B cell (primary cell): ENCODE measurements at regions not wholly inside any gene's neighbourhood (a gene's known extent, or its start where the extent isn't known, plus 50 kb on each side); places are given as distances from the start of the nearest gene placed in this dataset.

ENCODE experiments used
- ATAC-seq: fragments of 200-7000 bp; cut with Tn5 transposase; one replicate; pipeline ENCODE4 v1.10.0; 2021; ENCODE audit warnings: low read depth, mild to moderate bottlenecking, moderate number of reproducible peaks, moderate library complexity
- CTCF ChIA-PET: fragments of 350-600 bp; sonication (Branson Sonifier 250); formaldehyde crosslinking; loops from one replicate; lab custom pipeline; 2021; ENCODE audit warnings: antibody characterized with exemption, inconsistent platforms; lab: Charles Lee
- POLR2A ChIA-PET: fragments of 350-600 bp; sonication (Branson Sonifier 250); formaldehyde crosslinking; loops from one replicate; lab custom pipeline; 2021; ENCODE audit warnings: antibody characterized with exemption; lab: Charles Lee
- DNase-seq: peaks from one replicate; pipeline ENCODE4 v3.0.0; 2013
- H2AFZ ChIP-seq: 2 replicates; pipeline ENCODE4 v1.6.1; 2012; ENCODE audit warnings: mild to moderate bottlenecking, low read depth, low read length; ENCODE audit not compliant: insufficient read depth, poor library complexity, severe bottlenecking
- H3K27ac ChIP-seq, 2 donors: 1 replicate in 1 of 2; 2 replicates in 1 of 2; pipeline ENCODE4 v1.5.1; 2012 to 2013; ENCODE audit warnings: low read length in 2 of 2, mild to moderate bottlenecking in 2 of 2, moderate library complexity in 1 of 2
- H3K27me3 ChIP-seq, 4 experiments: fragments of 200-600 bp in 1 of 4; sonication (generic) in 1 of 4; replicated peaks in 1 of 4; 1 replicate in 2 of 4; 2 replicates in 2 of 4; pipeline versions ENCODE4 v1.6.1 to v1.7.0; 2013 to 2016; ENCODE audit warnings: low read length in 3 of 4, mild to moderate bottlenecking in 2 of 4, mixed read lengths in 1 of 4, moderate library complexity in 1 of 4; ENCODE audit not compliant: insufficient read depth in 4 of 4, control insufficient read depth in 3 of 4; ENCODE audit errors: control extremely low read depth in 1 of 4
- H3K36me3 ChIP-seq, 2 experiments: replicated peaks in 1 of 2; 1 replicate in 1 of 2; 2 replicates in 1 of 2; pipeline versions ENCODE4 v1.6.1 to v1.7.1; 2013; ENCODE audit warnings: low read length in 1 of 2; ENCODE audit not compliant: insufficient read depth in 2 of 2, control insufficient read depth in 1 of 2; ENCODE audit errors: control extremely low read depth in 1 of 2, extremely low read depth in 1 of 2
- H3K4me1 ChIP-seq, 2 donors: fragments of 200-600 bp in 1 of 2; sonication (generic) in 1 of 2; 1 replicate in 1 of 2; 2 replicates in 1 of 2; pipeline versions ENCODE4 v1.5.1 to v1.6.1; 2013 to 2017; ENCODE audit warnings: low read length in 2 of 2; ENCODE audit not compliant: control insufficient read depth in 2 of 2, insufficient read depth in 2 of 2
- H3K4me2 ChIP-seq: replicated peaks from 2 replicates; pipeline ENCODE3; 2012; ENCODE audit warnings: mild to moderate bottlenecking, low read depth, low read length; ENCODE audit not compliant: poor library complexity, severe bottlenecking
- H3K4me3 ChIP-seq, 5 experiments: fragments of 200-600 bp in 1 of 5; sonication (generic) in 1 of 5; 1 replicate in 3 of 5; 2 replicates in 2 of 5; pipeline versions ENCODE4 v1.5.1 to v1.7.0; 2011 to 2016; ENCODE audit warnings: low read length in 4 of 5, mild to moderate bottlenecking in 4 of 5, low read depth in 2 of 5, control low read depth in 1 of 5, moderate library complexity in 1 of 5; ENCODE audit not compliant: insufficient read depth in 1 of 5; ENCODE audit errors: control extremely low read depth in 1 of 5, extremely low read depth in 1 of 5
- H3K79me2 ChIP-seq: fragments of 200-600 bp; sonication (generic); one replicate; pipeline ENCODE4 v1.6.0; 2016; ENCODE audit warnings: low read length; ENCODE audit not compliant: control insufficient read depth, insufficient read depth
- H3K9ac ChIP-seq: fragments of 200-600 bp; sonication (generic); 2 replicates; pipeline ENCODE4 v1.6.1; 2017; ENCODE audit warnings: mild to moderate bottlenecking, low read length, moderate library complexity
- H3K9me3 ChIP-seq, 3 donors: one replicate each; pipeline versions ENCODE4 v1.6.1 to v1.7.1; 2013; ENCODE audit warnings: low read length in 2 of 3; ENCODE audit not compliant: control insufficient read depth in 2 of 3, insufficient read depth in 1 of 3; ENCODE audit errors: control extremely low read depth in 1 of 3
- H4K20me1 ChIP-seq: 2 replicates; pipeline ENCODE4 v1.6.0; 2012; ENCODE audit warnings: mild to moderate bottlenecking, low read length; ENCODE audit not compliant: insufficient read depth, control insufficient read depth, poor library complexity, severe bottlenecking
- H3K27ac Mint-ChIP-seq: one replicate; pipeline ENCODE4 v1.8.0; 2021; ENCODE audit warnings: mixed read lengths
- H3K27me3 Mint-ChIP-seq: one replicate; pipeline ENCODE4 v1.8.0; 2021; ENCODE audit warnings: mixed read lengths
- H3K4me1 Mint-ChIP-seq: one replicate; pipeline ENCODE4 v1.8.0; 2021; ENCODE audit warnings: mixed read lengths
- H3K4me3 Mint-ChIP-seq: one replicate; pipeline ENCODE4 v1.8.0; 2021; ENCODE audit warnings: mixed read lengths
- H3K9me3 Mint-ChIP-seq: one replicate; pipeline ENCODE4 v1.8.0; 2022; ENCODE audit warnings: mixed read lengths; ENCODE audit not compliant: insufficient read depth
- EZH2 ChIP-seq: IDR thresholded peaks from 2 replicates; pipeline ENCODE4 v1.6.1; 2012; ENCODE audit warnings: borderline replicate concordance, low read depth, mild to moderate bottlenecking, moderate library complexity, low read length; ENCODE audit not compliant: insufficient read depth, poor library complexity, severe bottlenecking
- WGBS: methylation state at CpG from one replicate; pipeline ENCODE4 v1.1.5; 2013; ENCODE audit warnings: missing lambda C conversion rate; ENCODE audit not compliant: insufficient coverage; 5-methylcytosine and 5-hydroxymethylcytosine counted together
- intact Hi-C: fragments of 100-400 bp; cut with micrococcal nuclease; formaldehyde crosslinking; loops from one replicate; pipeline ENCODE4 v1.10.0; 2022
- TF ChIP-seq, protein P1 (sequence below): fragments of 200-600 bp; IDR thresholded peaks from one replicate; pipeline ENCODE4 v1.8.0; 2022; ENCODE audit warnings: antibody characterized with exemption, mild to moderate bottlenecking

DNA sequence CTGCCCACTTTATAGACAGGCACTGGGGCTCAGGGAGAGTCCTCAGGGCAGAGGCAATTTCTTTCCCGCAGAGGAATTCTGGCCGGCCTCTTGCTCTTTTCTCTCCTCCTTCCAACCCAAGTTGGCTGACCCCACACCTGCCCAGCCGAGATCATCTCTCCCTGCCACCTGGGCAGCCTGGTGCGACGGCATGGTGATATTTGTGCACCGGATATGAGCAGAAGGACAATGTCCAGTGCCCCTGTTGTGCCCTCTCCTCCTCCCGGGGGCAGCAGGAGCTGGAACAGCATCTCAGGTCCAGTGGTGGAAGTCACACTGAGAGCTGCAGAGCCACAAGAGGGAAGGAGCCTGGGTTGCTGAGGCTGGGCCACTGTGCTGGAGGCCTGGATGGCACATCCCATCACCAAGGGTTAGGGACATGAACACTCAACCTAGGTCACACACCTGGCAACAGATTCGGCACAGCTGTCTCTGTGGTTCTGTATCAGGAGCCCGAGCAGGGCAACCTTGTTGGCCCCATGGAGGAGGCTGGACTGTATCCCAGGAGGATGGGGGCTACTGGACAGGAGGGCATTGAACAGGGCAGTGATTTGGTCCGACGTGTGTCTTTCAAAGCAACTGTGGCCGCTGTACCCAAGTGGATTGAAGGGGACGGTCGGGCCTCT lies 57.7 kb upstream of the DIO3 start:
- Histone ChIP-seq H3K36me3 (no peaks in the 10 kb centered on the region), H3K9me3 (peaks cover 0 to 24% (median 0%) of the 10 kb centered on the region in 3 donors), H3K4me3 (no peak overlapping the region), H3K27me3 (peaks cover 0 to 4% (median 0%) of the 10 kb centered on the region in 4 experiments), H3K79me2 (no peaks in the 10 kb centered on the region), H4K20me1 (no peaks in the 10 kb centered on the region), H3K4me1 (no peaks in the 10 kb centered on the region), H3K4me2 (no peak overlapping the region), H2AFZ (no peak overlapping the region), H3K27ac (no peak overlapping the region), H3K9ac (no peak overlapping the region)
- TF ChIP-seq, protein P1, sequence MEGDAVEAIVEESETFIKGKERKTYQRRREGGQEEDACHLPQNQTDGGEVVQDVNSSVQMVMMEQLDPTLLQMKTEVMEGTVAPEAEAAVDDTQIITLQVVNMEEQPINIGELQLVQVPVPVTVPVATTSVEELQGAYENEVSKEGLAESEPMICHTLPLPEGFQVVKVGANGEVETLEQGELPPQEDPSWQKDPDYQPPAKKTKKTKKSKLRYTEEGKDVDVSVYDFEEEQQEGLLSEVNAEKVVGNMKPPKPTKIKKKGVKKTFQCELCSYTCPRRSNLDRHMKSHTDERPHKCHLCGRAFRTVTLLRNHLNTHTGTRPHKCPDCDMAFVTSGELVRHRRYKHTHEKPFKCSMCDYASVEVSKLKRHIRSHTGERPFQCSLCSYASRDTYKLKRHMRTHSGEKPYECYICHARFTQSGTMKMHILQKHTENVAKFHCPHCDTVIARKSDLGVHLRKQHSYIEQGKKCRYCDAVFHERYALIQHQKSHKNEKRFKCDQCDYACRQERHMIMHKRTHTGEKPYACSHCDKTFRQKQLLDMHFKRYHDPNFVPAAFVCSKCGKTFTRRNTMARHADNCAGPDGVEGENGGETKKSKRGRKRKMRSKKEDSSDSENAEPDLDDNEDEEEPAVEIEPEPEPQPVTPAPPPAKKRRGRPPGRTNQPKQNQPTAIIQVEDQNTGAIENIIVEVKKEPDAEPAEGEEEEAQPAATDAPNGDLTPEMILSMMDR = no peak
- no peak for TF ChIP-seq EZH2
- Mint-ChIP-seq H3K27ac (no peak overlapping the region), H3K27me3 (peaks cover 6% of the 10 kb centered on the region), H3K4me3 (no peak overlapping the region), H3K9me3 (no peaks in the 10 kb centered on the region), H3K4me1 (no peaks in the 10 kb centered on the region)
- intact Hi-C loops = no loop called here
- 90% methylated on average over 14 of the region's 14 CpGs for WGBS
- DNase-seq = no peak
- ChIA-PET POLR2A (no interaction called here), CTCF (no interaction called here)
- no peak for ATAC-seq

DNA sequence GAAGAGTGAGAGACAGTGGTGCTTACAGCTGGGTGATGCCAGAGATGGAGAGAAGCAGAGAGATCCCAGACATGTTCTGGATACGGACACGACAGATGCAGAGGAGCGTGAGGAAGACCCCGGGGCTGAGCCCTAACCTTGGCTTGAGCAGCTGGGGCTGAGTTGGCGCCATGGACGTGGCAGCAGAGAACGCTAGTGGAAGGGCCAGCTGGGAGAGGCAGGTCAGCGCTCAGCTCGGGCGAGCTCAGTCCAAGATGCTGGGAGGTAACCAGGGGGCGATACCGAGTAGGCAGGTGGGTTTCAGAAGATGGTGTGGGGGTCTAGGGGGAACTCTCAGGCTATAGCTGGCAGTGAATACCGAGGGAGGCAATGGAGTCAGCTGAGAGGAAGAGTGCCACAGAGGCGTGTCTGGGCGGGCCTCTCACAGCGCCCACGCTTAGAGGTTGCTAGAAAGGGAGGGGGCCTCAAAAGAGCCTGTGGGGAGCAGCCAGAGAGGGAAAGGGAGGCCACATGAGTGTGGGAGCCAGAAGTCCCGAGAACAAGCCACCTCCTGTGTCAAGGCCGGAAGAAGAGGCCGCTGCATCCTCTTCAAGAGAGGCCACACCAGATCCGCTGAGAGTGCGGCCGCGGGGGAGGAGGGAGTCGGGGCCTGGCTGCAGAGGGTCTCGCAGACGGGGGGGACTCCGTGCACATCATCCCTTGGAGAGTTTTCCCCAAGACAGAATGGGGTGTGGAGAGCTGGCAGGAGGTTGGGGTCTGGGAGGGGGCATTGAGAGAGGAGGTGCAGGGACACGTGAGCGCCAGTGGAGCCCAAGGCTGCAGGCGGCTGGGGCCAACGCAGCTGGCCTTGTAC lies 57.0 kb upstream of the DIO3 start:
- Histone ChIP-seq H3K9ac (no peak overlapping the region), H3K27me3 (no peaks in the 10 kb centered on the region), H3K9me3 (peaks cover 0 to 25% (median 0%) of the 10 kb centered on the region in 3 donors), H3K79me2 (no peaks in the 10 kb centered on the region), H4K20me1 (no peaks in the 10 kb centered on the region), H2AFZ (no peak overlapping the region), H3K4me2 (no peak overlapping the region), H3K4me1 (no peaks in the 10 kb centered on the region), H3K36me3 (no peaks in the 10 kb centered on the region), H3K27ac (no peak overlapping the region), H3K4me3 (no peak overlapping the region)
- ChIA-PET CTCF (no interaction called here), POLR2A (no interaction called here)
- TF ChIP-seq EZH2 = no peak
- TF ChIP-seq, protein P1 = no peak
- intact Hi-C loops = no loop called here
- 89% methylated on average over 32 of the region's 32 CpGs for WGBS
- Mint-ChIP-seq H3K4me3 (no peak overlapping the region), H3K27me3 (peaks cover 6% of the 10 kb centered on the region), H3K9me3 (no peaks in the 10 kb centered on the region), H3K4me1 (no peaks in the 10 kb centered on the region), H3K27ac (no peak overlapping the region)
- ATAC-seq = no peak
- DNase-seq = no peak
